ENCODE measurements at regions not wholly inside any gene's neighbourhood (a gene's known extent, or its start where the extent isn't known, plus 50 kb on each side); places are given as distances from the start of the nearest gene placed in this dataset.

- Mint-ChIP-seq H3K4me1 (ENCODE audit: low read depth, unreplicated experiment) (no peaks in the 10 kb centered on the region), H3K36me3 (ENCODE audit: insufficient read depth, unreplicated experiment) (no peaks in the 10 kb centered on the region), H3K4me3 (ENCODE audit: unreplicated experiment) (no peak overlapping the region), H3K9me3 (ENCODE audit: unreplicated experiment) (no peaks in the 10 kb centered on the region), H3K27ac (ENCODE audit: unreplicated experiment) (no peak overlapping the region), H3K27me3 (ENCODE audit: insufficient read depth, unreplicated experiment) (no peaks in the 10 kb centered on the region)
- no peak for TF ChIP-seq CTCF (IDR thresholded peaks at IDR 0.05; ENCODE audit: insufficient read depth in 1 of 2, low read depth in 1 of 2, low read length in 1 of 2, severe bottlenecking in 1 of 2, unreplicated experiment in 1 of 2)
- ChIA-PET CTCF (no interaction called here), POLR2A (no interaction called here)
- no TSS peak for BruUV-seq (replicated peaks)
- H3K9me3 ChIP-seq, result no peaks in the 10 kb centered on the region
- no peaks in the 10 kb centered on the region for H3K27me3 ChIP-seq (replicated peaks; ENCODE audit: control insufficient read depth, insufficient read depth, low read length)
- H3K4me1 ChIP-seq, result no peaks in the 10 kb centered on the region
- intact Hi-C loops (cut with micrococcal nuclease; ENCODE audit: unreplicated experiment), result no loop called here
- no peak overlapping the region for H3K4me3 ChIP-seq (ENCODE audit: low read depth, low read length)
- no peaks in the 10 kb centered on the region for H3K36me3 ChIP-seq (ENCODE audit: control insufficient read depth, insufficient read depth, low read length)
- no peak for DNase-seq
Observed at GRCh38 chr1:199322278-199322677, 683.4 kb downstream of the PTPRC start.

GRCh38 chr1:199333180-199333579, 694.3 kb upstream of the NR5A2 start:
- H3K36me3 Mint-ChIP-seq (ENCODE audit: insufficient read depth, unreplicated experiment), result no peaks in the 10 kb centered on the region
- no peaks in the 10 kb centered on the region for H3K9me3 ChIP-seq
- no peak overlapping the region for H3K4me3 ChIP-seq (ENCODE audit: low read depth, low read length)
- no peak overlapping the region for H3K4me3 Mint-ChIP-seq (ENCODE audit: unreplicated experiment)
- no peak for TF ChIP-seq CTCF (IDR thresholded peaks at IDR 0.05; ENCODE audit: insufficient read depth in 1 of 2, low read depth in 1 of 2, low read length in 1 of 2, severe bottlenecking in 1 of 2, unreplicated experiment in 1 of 2)
- H3K9me3 Mint-ChIP-seq (ENCODE audit: unreplicated experiment), result no peaks in the 10 kb centered on the region
- no peaks in the 10 kb centered on the region for H3K36me3 ChIP-seq (ENCODE audit: control insufficient read depth, insufficient read depth, low read length)
- intact Hi-C loops (cut with micrococcal nuclease; ENCODE audit: unreplicated experiment), result no loop called here
- POLR2A ChIA-PET, result no interaction called here
- no peaks in the 10 kb centered on the region for H3K4me1 ChIP-seq
- H3K27me3 Mint-ChIP-seq (ENCODE audit: insufficient read depth, unreplicated experiment), result no peaks in the 10 kb centered on the region
- peaks cover 8% of the 10 kb centered on the region for H3K4me1 Mint-ChIP-seq (ENCODE audit: low read depth, unreplicated experiment)
- no peaks in the 10 kb centered on the region for H3K27me3 ChIP-seq (replicated peaks; ENCODE audit: control insufficient read depth, insufficient read depth, low read length)
- CTCF ChIA-PET, result no interaction called here
- no peak for DNase-seq
- H3K27ac Mint-ChIP-seq (ENCODE audit: unreplicated experiment), result no peak overlapping the region
- BruUV-seq (replicated peaks), result no TSS peak

GRCh38 chr1:199335496-199335895, 692.0 kb upstream of the NR5A2 start:
- Histone ChIP-seq H3K27me3 (replicated peaks; ENCODE audit: control insufficient read depth, insufficient read depth, low read length) (no peaks in the 10 kb centered on the region), H3K4me3 (ENCODE audit: low read depth, low read length) (no peak overlapping the region), H3K9me3 (no peaks in the 10 kb centered on the region), H3K36me3 (ENCODE audit: control insufficient read depth, insufficient read depth, low read length) (no peaks in the 10 kb centered on the region), H3K4me1 (no peaks in the 10 kb centered on the region)
- Mint-ChIP-seq H3K4me1 (ENCODE audit: low read depth, unreplicated experiment) (peaks cover 8% of the 10 kb centered on the region), H3K27ac (ENCODE audit: unreplicated experiment) (no peak overlapping the region), H3K27me3 (ENCODE audit: insufficient read depth, unreplicated experiment) (peaks cover 10% of the 10 kb centered on the region), H3K36me3 (ENCODE audit: insufficient read depth, unreplicated experiment) (no peaks in the 10 kb centered on the region), H3K9me3 (ENCODE audit: unreplicated experiment) (no peaks in the 10 kb centered on the region), H3K4me3 (ENCODE audit: unreplicated experiment) (no peak overlapping the region)
- intact Hi-C loops (cut with micrococcal nuclease; ENCODE audit: unreplicated experiment), result no loop called here
- no TSS peak for BruUV-seq (replicated peaks)
- TF ChIP-seq CTCF (IDR thresholded peaks at IDR 0.05; ENCODE audit: insufficient read depth in 1 of 2, low read depth in 1 of 2, low read length in 1 of 2, severe bottlenecking in 1 of 2, unreplicated experiment in 1 of 2), result no peak
- ChIA-PET CTCF (no interaction called here), POLR2A (no interaction called here)
- no peak for DNase-seq

Measured in Caco-2 (cell line).